ENCODE measurements at regions not wholly inside any gene's neighbourhood (a gene's known extent, or its start where the extent isn't known, plus 50 kb on each side); places are given as distances from the start of the nearest gene placed in this dataset.

GRCh38 chr16:60818465-60818864, 1217.8 kb downstream of the CDH8 start:
- H3K27ac ChIP-seq = no peak overlapping the region
- H3K4me1 ChIP-seq = no peaks in the 10 kb centered on the region
- H3K9me3 ChIP-seq = no peaks in the 10 kb centered on the region
- no peak for DNase-seq
- no peaks in the 10 kb centered on the region for H3K27me3 ChIP-seq (replicated peaks in 1 of 7)
- TF ChIP-seq CTCF (IDR thresholded peaks at IDR 0.05 in 8 of 11, conservative IDR thresholded peaks at IDR 0.05 in 3 of 11) (no peak), POLR2A (IDR thresholded peaks at IDR 0.05) (no peak), POLR2AphosphoS5 (IDR thresholded peaks at IDR 0.05) (no peak)
- intact Hi-C loops (cut with DNase I; ENCODE audit: low total_unique reads) = no loop called here
- 64 to 85% (median 71%) methylated on average over 1 of the region's 1 CpG for WGBS, 5 donors
- H3K36me3 ChIP-seq = no peaks in the 10 kb centered on the region
- H3K4me3 ChIP-seq = no peak overlapping the region

GRCh38 chr16:60816461-60816860, 1219.8 kb downstream of the CDH8 start:
- no peak overlapping the region for H3K4me3 ChIP-seq
- H3K9me3 ChIP-seq = no peaks in the 10 kb centered on the region
- DNase-seq = no peak
- no peaks in the 10 kb centered on the region for H3K36me3 ChIP-seq
- H3K27me3 ChIP-seq (replicated peaks in 1 of 7) = no peaks in the 10 kb centered on the region
- intact Hi-C loops (cut with DNase I; ENCODE audit: low total_unique reads) = no loop called here
- WGBS, 5 donors = 89 to 97% (median 91%) methylated on average over 1 of the region's 1 CpG
- TF ChIP-seq POLR2AphosphoS5 (IDR thresholded peaks at IDR 0.05) (no peak), CTCF (IDR thresholded peaks at IDR 0.05 in 8 of 11, conservative IDR thresholded peaks at IDR 0.05 in 3 of 11) (no peak), POLR2A (IDR thresholded peaks at IDR 0.05) (no peak)
- no peak overlapping the region for H3K27ac ChIP-seq
- no peaks in the 10 kb centered on the region for H3K4me1 ChIP-seq

GRCh38 chr16:60815865-60816264, 1220.4 kb downstream of the CDH8 start:
- Histone ChIP-seq H3K4me3 (no peak overlapping the region), H3K27me3 (replicated peaks in 1 of 7) (no peaks in the 10 kb centered on the region), H3K27ac (no peak overlapping the region), H3K4me1 (no peaks in the 10 kb centered on the region), H3K9me3 (no peaks in the 10 kb centered on the region), H3K36me3 (no peaks in the 10 kb centered on the region)
- no peak for TF ChIP-seq POLR2AphosphoS5 (IDR thresholded peaks at IDR 0.05)
- no peak for TF ChIP-seq CTCF (IDR thresholded peaks at IDR 0.05 in 8 of 11, conservative IDR thresholded peaks at IDR 0.05 in 3 of 11)
- TF ChIP-seq POLR2A (IDR thresholded peaks at IDR 0.05) = no peak
- no peak for DNase-seq
- 52 to 63% (median 59%) methylated on average over 3 of the region's 3 CpGs for WGBS, 5 donors
- intact Hi-C loops (cut with DNase I; ENCODE audit: low total_unique reads) = no loop called here

- TF ChIP-seq CTCF (IDR thresholded peaks at IDR 0.05 in 8 of 11, conservative IDR thresholded peaks at IDR 0.05 in 3 of 11) (no peak), POLR2A (IDR thresholded peaks at IDR 0.05) (no peak), POLR2AphosphoS5 (IDR thresholded peaks at IDR 0.05) (no peak)
- intact Hi-C loops (cut with DNase I; ENCODE audit: low total_unique reads) = no loop called here
- WGBS, 5 donors = 70 to 83% (median 78%) methylated on average over 3 of the region's 3 CpGs
- Histone ChIP-seq H3K36me3 (no peaks in the 10 kb centered on the region), H3K27ac (no peak overlapping the region), H3K4me1 (no peaks in the 10 kb centered on the region), H3K9me3 (no peaks in the 10 kb centered on the region), H3K4me3 (no peak overlapping the region), H3K27me3 (replicated peaks in 1 of 7) (no peaks in the 10 kb centered on the region)
- no peak for DNase-seq
Observed at GRCh38 chr16:60815033-60815432, 1221.2 kb downstream of the CDH8 start.
